ENCODE measurements at regions not wholly inside any gene's neighbourhood (a gene's known extent, or its start where the extent isn't known, plus 50 kb on each side); places are given as distances from the start of the nearest gene placed in this dataset.
"Not testable (repeated sequence)": the region's sequence is repeated elsewhere in the genome, so short reads cannot be mapped to it uniquely, and the experiment has no call there.

GRCh38 chr3:145704020-145704419 is 457.0 kb downstream of the PLOD2 start:
- TF ChIP-seq CTCF (IDR thresholded peaks at IDR 0.05) (no peak), POLR2A (IDR thresholded peaks at IDR 0.05) (no peak), POLR2AphosphoS5 (IDR thresholded peaks at IDR 0.05) (no peak)
- no peaks in the 10 kb centered on the region for H3K27me3 ChIP-seq (replicated peaks; ENCODE audit: insufficient read depth)
- DNase-seq (ENCODE audit: low spot score): no peak
- no peaks in the 10 kb centered on the region for H3K4me1 ChIP-seq (replicated peaks)
- H3K27ac ChIP-seq: no peak overlapping the region
- no peaks in the 10 kb centered on the region for H3K9me3 ChIP-seq
- intact Hi-C loops (cut with DNase I): no loop called here
- H3K4me3 ChIP-seq: no peak overlapping the region
- H3K36me3 ChIP-seq: no peaks in the 10 kb centered on the region

GRCh38 chr3:145709779-145710178 is 451.2 kb downstream of the PLOD2 start:
- intact Hi-C loops (cut with DNase I); DNase-seq (ENCODE audit: low spot score); H3K27me3 ChIP-seq (replicated peaks; ENCODE audit: insufficient read depth); H3K4me1 ChIP-seq (replicated peaks); H3K4me3 ChIP-seq; H3K9me3 ChIP-seq; H3K36me3 ChIP-seq; H3K27ac ChIP-seq: not testable (repeated sequence)
- WGBS: 100% methylated on average over 1 of the region's 1 CpG

- intact Hi-C loops (cut with DNase I): no loop called here
- WGBS: 95% methylated on average over 1 of the region's 1 CpG
- no peak for DNase-seq (ENCODE audit: low spot score)
- Histone ChIP-seq H3K36me3 (no peaks in the 10 kb centered on the region), H3K27me3 (replicated peaks; ENCODE audit: insufficient read depth) (no peaks in the 10 kb centered on the region), H3K4me3 (no peak overlapping the region), H3K9me3 (no peaks in the 10 kb centered on the region), H3K4me1 (replicated peaks) (no peaks in the 10 kb centered on the region), H3K27ac (no peak overlapping the region)
- TF ChIP-seq POLR2A (IDR thresholded peaks at IDR 0.05) (no peak), CTCF (IDR thresholded peaks at IDR 0.05) (no peak), POLR2AphosphoS5 (IDR thresholded peaks at IDR 0.05) (no peak)
Observed at GRCh38 chr3:145716519-145716918, 444.5 kb downstream of the PLOD2 start.

- H3K4me3 ChIP-seq: no peak overlapping the region
- no peaks in the 10 kb centered on the region for H3K36me3 ChIP-seq
- no peak for DNase-seq (ENCODE audit: low spot score)
- no peaks in the 10 kb centered on the region for H3K4me1 ChIP-seq (replicated peaks)
- WGBS: 56% methylated on average over 1 of the region's 1 CpG
- H3K9me3 ChIP-seq: no peaks in the 10 kb centered on the region
- no peak overlapping the region for H3K27ac ChIP-seq
- no peak for TF ChIP-seq POLR2AphosphoS5 (IDR thresholded peaks at IDR 0.05)
- TF ChIP-seq CTCF (IDR thresholded peaks at IDR 0.05): no peak
- TF ChIP-seq POLR2A (IDR thresholded peaks at IDR 0.05): no peak
- H3K27me3 ChIP-seq (replicated peaks; ENCODE audit: insufficient read depth): no peaks in the 10 kb centered on the region
- intact Hi-C loops (cut with DNase I): no loop called here
Observed at GRCh38 chr3:145719114-145719513, 441.9 kb downstream of the PLOD2 start.

- TF ChIP-seq POLR2A (IDR thresholded peaks at IDR 0.05): no peak
- TF ChIP-seq POLR2AphosphoS5 (IDR thresholded peaks at IDR 0.05): no peak
- TF ChIP-seq CTCF (IDR thresholded peaks at IDR 0.05): no peak
- Histone ChIP-seq H3K4me3 (no peak overlapping the region), H3K4me1 (replicated peaks) (no peaks in the 10 kb centered on the region), H3K27ac (no peak overlapping the region), H3K36me3 (no peaks in the 10 kb centered on the region), H3K27me3 (replicated peaks; ENCODE audit: insufficient read depth) (no peaks in the 10 kb centered on the region), H3K9me3 (no peaks in the 10 kb centered on the region)
- 75% methylated on average over 3 of the region's 3 CpGs for WGBS
- intact Hi-C loops (cut with DNase I): no loop called here
- DNase-seq (ENCODE audit: low spot score): no peak
Observed at GRCh38 chr3:145721273-145721805, 439.6 kb downstream of the PLOD2 start.
